D721Med (cell line): ENCODE measurements at regions not wholly inside any gene's neighbourhood (a gene's known extent, or its start where the extent isn't known, plus 50 kb on each side); places are given as distances from the start of the nearest gene placed in this dataset.
A peak's percentile ranks its signal among the peaks of the same experiment; 100 is the strongest.

Experiments
- DNase-seq: peaks from one replicate; pipeline ENCODE4 v3.0.0; 2011; ENCODE audit warnings: low spot score; ENCODE audit not compliant: insufficient read length
- FAIRE-seq: peaks from 2 replicates; lab custom pipeline; 2011; peaks lifted over from hg19 to GRCh38; lab: Jason Lieb, UNC
- TF ChIP-seq, protein P1 (sequence below): IDR thresholded peaks from 2 replicates; pipeline ENCODE4 v1.5.1; 2012; ENCODE audit warnings: mild to moderate bottlenecking, control low read depth; ENCODE audit not compliant: insufficient read depth; ENCODE audit errors: missing control alignments

DNA sequence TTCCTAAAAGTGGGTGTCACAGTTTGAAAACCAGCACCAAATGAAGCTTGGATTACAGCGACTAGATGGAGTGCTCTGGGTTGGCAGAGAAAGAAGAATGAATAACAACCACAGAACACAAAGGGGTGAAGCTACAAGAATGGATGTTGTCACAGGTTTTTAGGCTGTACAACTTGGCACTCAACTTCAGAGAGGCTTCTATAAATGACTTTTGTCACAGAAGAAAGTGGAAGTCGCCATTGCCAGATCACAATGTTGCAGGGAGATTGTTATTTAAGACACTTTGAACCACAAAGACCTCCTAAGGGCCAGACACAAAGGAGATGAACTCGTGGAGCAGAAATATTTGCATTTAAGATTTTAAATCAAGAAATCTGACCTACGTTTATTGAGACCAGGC, 354.2 kb downstream of the CDH7 start:
- TF ChIP-seq, protein P1, sequence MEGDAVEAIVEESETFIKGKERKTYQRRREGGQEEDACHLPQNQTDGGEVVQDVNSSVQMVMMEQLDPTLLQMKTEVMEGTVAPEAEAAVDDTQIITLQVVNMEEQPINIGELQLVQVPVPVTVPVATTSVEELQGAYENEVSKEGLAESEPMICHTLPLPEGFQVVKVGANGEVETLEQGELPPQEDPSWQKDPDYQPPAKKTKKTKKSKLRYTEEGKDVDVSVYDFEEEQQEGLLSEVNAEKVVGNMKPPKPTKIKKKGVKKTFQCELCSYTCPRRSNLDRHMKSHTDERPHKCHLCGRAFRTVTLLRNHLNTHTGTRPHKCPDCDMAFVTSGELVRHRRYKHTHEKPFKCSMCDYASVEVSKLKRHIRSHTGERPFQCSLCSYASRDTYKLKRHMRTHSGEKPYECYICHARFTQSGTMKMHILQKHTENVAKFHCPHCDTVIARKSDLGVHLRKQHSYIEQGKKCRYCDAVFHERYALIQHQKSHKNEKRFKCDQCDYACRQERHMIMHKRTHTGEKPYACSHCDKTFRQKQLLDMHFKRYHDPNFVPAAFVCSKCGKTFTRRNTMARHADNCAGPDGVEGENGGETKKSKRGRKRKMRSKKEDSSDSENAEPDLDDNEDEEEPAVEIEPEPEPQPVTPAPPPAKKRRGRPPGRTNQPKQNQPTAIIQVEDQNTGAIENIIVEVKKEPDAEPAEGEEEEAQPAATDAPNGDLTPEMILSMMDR = no peak
- FAIRE-seq = peak; percentile 98
- DNase-seq = no peak

DNA sequence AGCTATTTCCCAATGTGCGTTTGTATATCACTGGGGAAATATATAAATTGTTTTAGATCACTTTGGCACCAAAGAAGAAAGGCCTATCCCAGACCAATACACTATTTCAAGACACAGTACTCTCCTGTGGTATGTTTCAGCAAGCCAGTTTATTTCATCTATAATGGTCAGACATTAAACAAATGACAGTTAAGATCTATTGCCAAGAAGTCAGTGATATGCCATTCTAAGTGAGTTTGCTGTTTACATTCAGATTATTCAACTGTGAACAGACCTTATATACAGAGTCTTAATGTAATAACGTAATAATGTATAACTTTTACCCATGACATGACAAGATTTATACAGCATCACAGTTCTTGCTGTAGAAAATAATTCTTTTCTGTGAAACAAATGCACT, 352.7 kb downstream of the CDH7 start:
- DNase-seq (no peak), FAIRE-seq (no peak)
- TF ChIP-seq, protein P1 = no peak

DNA sequence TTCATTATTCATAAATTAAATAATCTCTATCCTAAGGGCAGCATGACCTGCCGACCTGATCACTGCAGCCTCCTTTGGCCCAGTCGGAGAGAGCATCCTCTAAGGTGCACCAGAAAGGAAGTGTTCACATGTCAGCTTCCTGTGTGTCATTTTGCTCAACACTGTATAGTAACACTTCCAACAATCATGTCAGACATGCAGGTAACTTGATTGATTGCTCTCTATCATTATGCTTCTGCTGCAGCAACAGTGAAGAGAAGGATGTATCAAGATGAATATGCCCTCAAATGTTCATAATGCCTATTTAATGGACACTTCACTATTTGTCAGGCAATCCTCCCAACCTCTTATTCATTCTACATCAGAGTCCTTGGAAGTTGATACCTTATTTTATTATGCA, 332.3 kb downstream of the CDH7 start:
- FAIRE-seq = no peak
- TF ChIP-seq, protein P1 = no peak
- no peak for DNase-seq

DNA sequence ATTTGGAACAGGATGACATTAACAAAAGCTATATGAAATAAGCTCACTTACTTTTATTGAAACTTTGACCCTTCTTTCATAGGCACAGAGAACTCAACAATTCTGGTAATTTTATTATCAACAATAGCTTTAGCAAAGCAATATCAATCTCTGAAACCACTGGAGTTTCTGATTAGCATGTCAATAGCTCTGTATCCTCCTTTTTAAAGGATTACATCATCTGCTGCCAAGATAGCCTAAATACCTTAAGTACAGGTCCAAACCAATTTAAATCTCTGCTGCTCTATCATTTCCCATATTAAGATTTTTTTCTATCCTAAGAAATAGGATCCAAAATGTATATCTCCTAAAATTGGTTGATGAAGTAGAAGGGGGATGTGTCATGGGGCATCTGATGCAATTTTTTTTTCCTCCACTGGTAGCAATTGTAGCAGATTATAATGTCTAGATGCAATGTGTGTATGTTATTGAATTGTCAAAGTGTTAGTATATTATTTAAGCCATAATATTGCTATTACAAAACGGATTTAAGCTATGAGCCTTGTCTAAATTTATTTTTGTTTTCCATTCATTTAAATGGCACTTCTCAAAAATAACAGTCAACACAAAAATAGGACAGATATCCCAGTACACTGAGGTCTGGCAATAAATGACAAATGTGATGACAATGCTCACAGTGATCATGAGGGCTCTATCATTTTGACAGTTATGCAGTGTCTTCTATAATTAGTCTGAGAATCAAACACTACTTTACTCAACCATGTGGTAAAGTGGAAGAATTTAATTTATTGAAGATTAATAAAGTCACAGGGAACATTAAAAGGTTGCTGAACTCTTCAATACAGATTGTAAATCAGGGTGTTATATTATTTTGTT, 328.4 kb downstream of the CDH7 start:
- FAIRE-seq (no peak), DNase-seq (no peak)
- TF ChIP-seq, protein P1 = no peak

DNA sequence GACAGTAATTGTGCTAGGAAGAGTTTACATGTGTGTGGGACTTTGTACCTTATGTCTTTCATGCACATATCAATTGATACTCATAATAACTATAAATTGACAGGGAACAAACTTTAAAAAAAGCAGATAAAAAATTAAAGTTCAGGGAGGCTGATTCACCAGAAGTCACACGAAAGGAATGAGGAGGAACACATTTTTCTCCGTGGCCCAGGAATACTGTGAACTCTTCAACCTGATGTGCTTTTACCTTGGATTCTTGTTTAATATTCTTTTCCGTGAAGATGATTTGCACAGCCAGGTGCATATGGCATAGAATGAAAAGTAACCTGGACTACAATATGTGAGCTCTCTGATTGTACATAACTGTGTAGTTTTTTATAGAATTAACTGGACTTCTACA, 326.3 kb downstream of the CDH7 start:
- TF ChIP-seq, protein P1 = no peak
- DNase-seq (no peak), FAIRE-seq (no peak)

DNA sequence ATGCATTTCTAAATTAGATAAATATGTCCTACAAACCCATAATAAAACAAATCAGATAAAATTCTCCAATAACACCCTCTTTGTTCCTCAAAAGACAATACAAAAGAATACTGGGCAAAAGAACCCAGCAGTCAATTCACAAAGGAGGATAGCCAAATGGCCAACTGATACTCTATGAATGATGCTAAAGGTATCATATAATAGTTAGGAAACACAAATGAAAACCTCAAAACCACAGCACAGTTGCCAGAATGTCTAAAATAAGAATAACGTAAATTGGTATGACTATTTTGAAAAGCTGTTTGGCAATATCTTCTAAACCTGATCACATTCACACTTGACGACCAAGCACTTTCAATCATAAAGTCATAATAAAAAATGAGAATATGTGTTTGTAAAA, 315.4 kb downstream of the CDH7 start:
- FAIRE-seq (no peak), DNase-seq (no peak)
- TF ChIP-seq, protein P1 = no peak

DNA sequence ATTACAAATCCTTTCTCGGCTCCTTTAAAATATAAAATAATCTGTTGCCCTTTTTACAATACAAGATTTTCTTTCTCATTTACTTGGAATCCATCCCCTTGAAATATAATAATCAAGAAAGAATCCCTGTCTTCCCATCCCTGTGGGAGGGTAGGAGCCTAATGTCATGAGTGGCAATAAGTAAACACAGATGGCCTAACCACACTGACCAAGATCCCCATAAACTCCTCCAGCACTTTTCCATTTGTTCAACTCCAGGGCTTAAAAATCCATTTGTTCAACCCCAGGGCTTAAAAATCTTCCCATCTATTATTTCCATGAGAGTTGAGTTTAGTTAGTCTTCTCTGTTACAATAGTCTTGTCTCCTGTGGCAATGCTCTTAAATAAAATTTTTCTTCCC, 297.6 kb downstream of the CDH7 start:
- FAIRE-seq (peak; percentile 99), DNase-seq (no peak)
- TF ChIP-seq, protein P1 = no peak
